Glutamatergic neuron (in vitro differentiated cells): ENCODE measurements at regions not wholly inside any gene's neighbourhood (a gene's known extent, or its start where the extent isn't known, plus 50 kb on each side); places are given as distances from the start of the nearest gene placed in this dataset.

Experiments
- DNase-seq: peaks from one replicate; pipeline ENCODE4 v3.0.0; 2022
- H3K27ac Mint-ChIP-seq: one replicate; pipeline ENCODE4 v1.8.0; 2020; ENCODE audit warnings: mild to moderate bottlenecking, mixed read lengths, inconsistent platforms; ENCODE audit not compliant: unreplicated experiment
- H3K27me3 Mint-ChIP-seq: one replicate; pipeline ENCODE4 v1.8.0; 2020; ENCODE audit warnings: mild to moderate bottlenecking, moderate library complexity, mixed read lengths, inconsistent platforms; ENCODE audit not compliant: unreplicated experiment
- H3K36me3 Mint-ChIP-seq: one replicate; pipeline ENCODE4 v1.8.0; 2020; ENCODE audit warnings: mild to moderate bottlenecking, mixed read lengths, inconsistent platforms; ENCODE audit not compliant: unreplicated experiment
- H3K4me1 Mint-ChIP-seq: one replicate; pipeline ENCODE4 v1.8.0; 2020; ENCODE audit warnings: mild to moderate bottlenecking, low read depth, mixed read lengths, inconsistent platforms; ENCODE audit not compliant: unreplicated experiment
- H3K4me3 Mint-ChIP-seq: one replicate; pipeline ENCODE4 v1.8.0; 2020; ENCODE audit warnings: mild to moderate bottlenecking, mixed read lengths, inconsistent platforms; ENCODE audit not compliant: unreplicated experiment
- H3K9me3 Mint-ChIP-seq: one replicate; pipeline ENCODE4 v1.8.0; 2020; ENCODE audit warnings: mild to moderate bottlenecking, moderate library complexity, mixed read lengths, inconsistent platforms; ENCODE audit not compliant: unreplicated experiment
- TF ChIP-seq, protein P1 (sequence below): fragments of 200-600 bp; sonication (generic); IDR thresholded peaks from one replicate; pipeline ENCODE4 v1.5.0; 2021; ENCODE audit not compliant: partially characterized antibody, unreplicated experiment

DNA sequence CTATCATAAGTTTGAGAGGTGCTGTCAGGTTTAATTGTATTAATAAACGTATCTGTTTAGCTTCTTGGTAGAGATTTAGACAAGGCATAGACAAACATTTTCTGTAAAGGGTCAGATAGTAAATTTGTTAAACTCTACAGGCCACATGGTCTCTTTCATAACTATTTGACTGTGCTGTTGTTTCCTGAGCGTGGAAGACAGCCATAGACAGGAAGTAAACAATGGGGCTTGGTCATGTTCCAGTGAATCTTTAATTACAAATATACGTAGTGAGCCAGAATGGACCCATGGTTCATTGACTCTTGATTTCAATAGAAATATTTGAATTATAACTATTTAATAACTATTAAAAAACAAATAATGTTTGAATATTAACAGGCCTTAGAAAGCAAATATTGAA, 451.1 kb downstream of the SH2D4B start:
- H3K9me3 Mint-ChIP-seq, result no peaks in the 10 kb centered on the region
- H3K27me3 Mint-ChIP-seq, result no peaks in the 10 kb centered on the region
- TF ChIP-seq, protein P1, sequence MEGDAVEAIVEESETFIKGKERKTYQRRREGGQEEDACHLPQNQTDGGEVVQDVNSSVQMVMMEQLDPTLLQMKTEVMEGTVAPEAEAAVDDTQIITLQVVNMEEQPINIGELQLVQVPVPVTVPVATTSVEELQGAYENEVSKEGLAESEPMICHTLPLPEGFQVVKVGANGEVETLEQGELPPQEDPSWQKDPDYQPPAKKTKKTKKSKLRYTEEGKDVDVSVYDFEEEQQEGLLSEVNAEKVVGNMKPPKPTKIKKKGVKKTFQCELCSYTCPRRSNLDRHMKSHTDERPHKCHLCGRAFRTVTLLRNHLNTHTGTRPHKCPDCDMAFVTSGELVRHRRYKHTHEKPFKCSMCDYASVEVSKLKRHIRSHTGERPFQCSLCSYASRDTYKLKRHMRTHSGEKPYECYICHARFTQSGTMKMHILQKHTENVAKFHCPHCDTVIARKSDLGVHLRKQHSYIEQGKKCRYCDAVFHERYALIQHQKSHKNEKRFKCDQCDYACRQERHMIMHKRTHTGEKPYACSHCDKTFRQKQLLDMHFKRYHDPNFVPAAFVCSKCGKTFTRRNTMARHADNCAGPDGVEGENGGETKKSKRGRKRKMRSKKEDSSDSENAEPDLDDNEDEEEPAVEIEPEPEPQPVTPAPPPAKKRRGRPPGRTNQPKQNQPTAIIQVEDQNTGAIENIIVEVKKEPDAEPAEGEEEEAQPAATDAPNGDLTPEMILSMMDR, result no peak
- H3K4me3 Mint-ChIP-seq, result no peak overlapping the region
- H3K4me1 Mint-ChIP-seq, result no peaks in the 10 kb centered on the region
- no peak overlapping the region for H3K27ac Mint-ChIP-seq
- no peaks in the 10 kb centered on the region for H3K36me3 Mint-ChIP-seq
- no peak for DNase-seq

DNA sequence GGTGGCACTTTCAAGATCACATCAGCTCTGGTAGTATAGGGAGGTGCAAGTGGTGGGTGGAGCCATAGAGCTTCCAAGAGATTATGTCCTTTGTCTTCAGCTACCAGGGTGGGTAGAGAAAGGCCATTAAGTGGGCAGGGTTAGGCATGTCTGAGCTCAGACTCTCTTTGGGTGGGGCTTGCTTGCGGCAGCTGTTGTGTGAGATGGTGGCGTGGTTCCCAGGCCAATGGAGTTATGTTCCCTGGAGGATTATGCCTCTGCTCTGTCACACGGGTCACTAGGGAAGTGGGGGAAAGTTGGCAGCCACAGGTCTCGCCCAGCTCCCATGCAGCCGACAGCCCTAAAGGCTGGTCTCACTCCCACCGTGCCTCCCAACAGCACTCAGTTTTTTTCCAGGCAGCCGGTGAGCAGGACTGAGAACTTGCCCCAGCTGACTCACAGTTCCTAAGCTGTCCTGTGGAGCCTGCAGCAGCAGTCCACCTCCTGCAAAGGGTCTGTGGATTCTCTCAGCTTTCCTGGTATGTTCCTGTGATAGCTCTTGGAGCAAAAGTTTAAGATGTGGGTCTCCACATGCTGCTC, 459.0 kb downstream of the SH2D4B start:
- Mint-ChIP-seq H3K27me3 (no peaks in the 10 kb centered on the region), H3K4me3 (no peak overlapping the region), H3K27ac (no peak overlapping the region), H3K9me3 (peaks cover 4% of the 10 kb centered on the region), H3K4me1 (no peaks in the 10 kb centered on the region), H3K36me3 (peaks cover 5% of the 10 kb centered on the region)
- TF ChIP-seq, protein P1, result no peak
- no peak for DNase-seq

DNA sequence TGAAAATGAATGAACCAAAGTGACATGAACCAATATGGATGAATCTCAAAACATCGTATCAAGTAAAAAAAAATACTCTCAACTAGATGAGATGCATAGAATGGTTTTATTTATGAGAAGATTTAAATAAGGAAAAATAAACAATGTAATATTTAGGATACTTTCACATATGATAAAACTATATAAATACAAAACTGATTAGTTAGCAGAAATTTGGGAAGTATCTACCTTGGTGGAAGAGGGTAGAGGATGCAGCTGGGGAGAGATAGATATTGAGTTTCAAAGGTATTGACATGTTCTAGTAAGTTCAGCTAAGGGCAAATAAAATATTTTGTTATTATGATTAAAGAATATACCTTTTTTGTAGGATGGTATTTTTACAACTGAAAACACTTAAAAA, 463.1 kb downstream of the SH2D4B start:
- no peak overlapping the region for H3K4me3 Mint-ChIP-seq
- no peaks in the 10 kb centered on the region for H3K4me1 Mint-ChIP-seq
- H3K9me3 Mint-ChIP-seq, result peaks cover 2% of the 10 kb centered on the region
- TF ChIP-seq, protein P1, result no peak
- peaks cover 5% of the 10 kb centered on the region for H3K36me3 Mint-ChIP-seq
- no peak for DNase-seq
- H3K27me3 Mint-ChIP-seq, result no peaks in the 10 kb centered on the region
- H3K27ac Mint-ChIP-seq, result no peak overlapping the region

DNA sequence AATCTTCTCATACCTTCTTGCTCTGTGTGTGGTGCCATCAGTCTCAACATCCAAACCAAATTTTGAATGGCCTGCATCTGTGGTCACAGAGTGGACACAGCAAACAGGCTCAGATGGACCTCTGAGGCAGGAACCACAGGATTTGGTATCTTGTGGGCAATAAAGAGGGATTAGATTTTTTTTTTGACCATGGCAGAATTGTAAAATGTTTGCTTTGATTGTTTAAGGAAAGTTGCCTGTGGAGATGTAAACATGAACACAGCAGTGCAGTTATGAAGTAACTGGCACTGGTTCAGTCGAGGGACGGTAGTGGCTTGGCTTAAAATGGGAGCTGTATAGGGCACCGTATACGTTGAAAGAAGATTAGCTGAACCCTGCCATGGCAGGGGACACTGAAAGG, 464.7 kb downstream of the SH2D4B start:
- Mint-ChIP-seq H3K4me3 (no peak overlapping the region), H3K4me1 (no peaks in the 10 kb centered on the region), H3K36me3 (no peaks in the 10 kb centered on the region), H3K9me3 (no peaks in the 10 kb centered on the region), H3K27ac (no peak overlapping the region), H3K27me3 (no peaks in the 10 kb centered on the region)
- TF ChIP-seq, protein P1, result no peak
- DNase-seq, result no peak

DNA sequence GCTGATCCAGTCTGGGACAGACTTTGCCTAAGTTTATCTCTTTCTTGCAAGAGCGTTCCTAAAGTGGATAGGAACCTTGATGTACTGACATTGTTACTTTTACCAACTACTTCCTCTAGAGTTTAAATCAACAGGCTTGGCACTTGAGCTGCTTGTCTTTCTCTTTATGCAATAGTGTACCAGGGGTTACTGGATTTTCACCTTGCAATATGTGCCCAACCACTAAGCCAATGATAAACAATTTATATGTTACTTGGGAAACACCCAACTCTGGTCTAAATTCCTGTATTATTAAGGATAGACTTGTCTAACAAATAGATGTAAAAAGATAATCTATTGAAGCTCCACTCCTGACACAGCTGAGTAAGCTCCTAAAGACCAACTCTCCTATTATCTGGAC, 470.2 kb downstream of the SH2D4B start:
- no peak overlapping the region for H3K27ac Mint-ChIP-seq

More for the DNA sequence above, 470.2 kb downstream of the SH2D4B start:
- H3K4me1 Mint-ChIP-seq, result no peaks in the 10 kb centered on the region
- H3K27me3 Mint-ChIP-seq, result no peaks in the 10 kb centered on the region
- TF ChIP-seq, protein P1, result no peak
- H3K36me3 Mint-ChIP-seq, result no peaks in the 10 kb centered on the region
- no peak for DNase-seq
- no peaks in the 10 kb centered on the region for H3K9me3 Mint-ChIP-seq
- H3K4me3 Mint-ChIP-seq, result no peak overlapping the region
